Stimulated activated CD4-positive, alpha-beta T cell treated with anti-CD3 and anti-CD28 coated beads, Interleukin-2, amount 100 ng/mL, for 24 hours (primary cell): ENCODE measurements at regions not wholly inside any gene's neighbourhood (a gene's known extent, or its start where the extent isn't known, plus 50 kb on each side); places are given as distances from the start of the nearest gene placed in this dataset.

Source experiments
- DNase-seq, 2 donors: peaks; one replicate each; pipeline ENCODE4 v3.0.0-alpha.2; 2020

DNA sequence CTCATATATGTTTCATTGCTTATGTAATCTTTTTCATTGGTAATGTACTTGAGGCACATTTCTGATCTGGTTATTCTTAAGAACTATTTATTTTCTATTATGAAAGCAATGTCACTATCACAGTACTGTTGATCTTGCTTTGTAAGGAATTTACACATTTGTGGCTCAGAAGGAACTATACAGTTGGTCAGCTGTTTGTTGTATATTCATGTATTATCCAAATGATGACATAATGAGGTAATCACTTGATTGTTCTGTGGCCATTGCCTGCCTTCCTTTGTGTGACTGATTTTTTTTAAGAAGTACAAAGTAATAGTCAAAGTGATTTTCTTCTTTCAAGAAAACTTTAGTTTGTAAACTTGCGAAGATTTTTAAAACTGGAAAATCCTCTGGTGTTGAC is 399.9 kb downstream of the TMEM161B start:
- no peak for DNase-seq

DNA sequence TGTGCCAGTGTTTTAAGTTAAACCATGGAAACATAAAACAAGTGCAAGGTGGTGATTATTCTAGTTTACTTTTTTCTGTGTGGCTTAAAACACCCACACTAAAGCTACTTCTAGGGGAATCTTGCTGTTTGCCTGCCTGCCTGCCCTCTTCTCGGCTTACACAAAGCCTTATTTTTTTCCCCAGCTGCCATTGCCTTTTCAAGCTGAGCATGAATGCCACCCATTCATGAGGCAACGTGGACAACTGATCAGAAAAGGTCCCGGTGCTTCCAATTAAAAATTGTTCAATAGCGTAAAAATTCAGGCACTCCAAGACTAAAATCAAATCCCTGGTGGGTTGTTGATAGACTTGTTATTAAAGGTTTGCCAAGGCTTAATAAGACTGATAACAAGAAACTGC is 401.4 kb downstream of the TMEM161B start:
- no peak for DNase-seq

DNA sequence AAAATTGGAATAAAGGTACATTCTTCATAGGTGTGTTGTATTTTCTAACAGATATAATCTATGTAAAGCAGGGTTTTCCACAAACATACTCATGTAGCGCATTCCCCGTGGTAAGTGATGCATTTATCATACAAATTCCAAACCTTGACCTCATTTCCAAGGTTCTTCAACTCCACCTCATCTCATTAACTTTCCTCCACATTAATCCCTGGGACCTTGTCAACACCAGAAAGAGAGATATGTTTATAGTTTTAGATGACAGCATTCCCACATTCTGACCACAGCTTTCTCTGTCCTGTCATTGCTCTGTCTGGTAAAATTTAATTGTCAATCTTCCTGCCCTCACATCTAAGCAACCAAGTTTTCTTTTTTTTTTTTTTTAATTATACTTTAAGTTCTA is 415.1 kb downstream of the TMEM161B start:
- no peak for DNase-seq

DNA sequence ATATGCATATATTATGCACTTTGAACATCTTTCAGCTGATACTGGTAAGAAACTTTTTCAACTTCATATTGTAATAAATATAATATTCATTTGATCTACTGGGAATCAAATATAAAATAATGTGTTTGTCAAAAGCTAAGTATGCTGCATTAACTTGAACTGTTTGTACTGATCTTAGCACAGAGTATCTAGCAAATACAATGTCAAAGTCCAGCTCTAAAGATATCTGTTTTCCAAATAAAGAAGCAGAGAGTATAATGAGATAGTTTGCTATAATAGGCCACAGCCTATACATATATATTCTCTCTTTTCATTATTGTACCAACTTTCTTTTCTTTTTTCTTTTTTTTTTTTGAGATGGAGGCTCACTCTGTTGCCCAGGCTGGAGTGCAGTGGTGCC is 417.0 kb downstream of the TMEM161B start:
- no peak for DNase-seq

DNA sequence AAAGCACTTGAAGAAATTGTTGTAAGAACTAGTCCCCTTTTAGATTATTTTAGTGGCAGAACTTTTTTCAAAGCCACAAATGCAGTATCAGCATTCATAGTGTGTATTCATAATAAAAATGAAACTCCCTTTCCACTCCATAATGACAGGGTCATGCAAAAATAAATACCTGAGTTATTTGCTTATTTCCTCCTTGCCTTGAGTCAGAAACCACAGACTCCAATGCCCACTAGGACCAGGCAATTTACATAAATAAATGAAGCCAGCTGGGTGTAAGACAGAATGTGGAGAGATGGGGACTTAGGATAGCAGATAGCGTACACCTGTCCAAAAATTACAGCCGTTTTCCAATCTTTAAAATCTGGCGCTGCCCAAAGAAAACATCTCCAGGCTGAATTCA is 417.8 kb downstream of the TMEM161B start:
- no peak for DNase-seq

DNA sequence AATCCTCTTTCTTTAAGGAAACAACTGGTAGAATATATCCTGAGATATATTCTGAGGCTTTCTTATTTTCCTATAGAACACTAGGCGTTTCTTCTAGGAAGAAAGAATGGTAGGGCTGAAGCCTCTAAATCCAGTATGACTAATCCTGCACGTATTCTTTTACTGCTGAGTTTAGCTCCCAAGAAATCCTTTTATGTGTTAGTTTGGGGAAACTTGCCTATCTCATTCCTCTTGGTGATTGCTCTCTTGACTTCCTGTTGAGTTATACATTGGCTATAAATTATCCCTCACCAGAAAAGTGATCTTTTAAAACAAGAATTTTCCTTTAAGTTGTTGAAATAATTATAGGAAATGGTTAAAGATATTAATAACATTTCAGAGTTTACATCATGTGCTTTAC is 422.9 kb downstream of the TMEM161B start:
- DNase-seq: no peak

DNA sequence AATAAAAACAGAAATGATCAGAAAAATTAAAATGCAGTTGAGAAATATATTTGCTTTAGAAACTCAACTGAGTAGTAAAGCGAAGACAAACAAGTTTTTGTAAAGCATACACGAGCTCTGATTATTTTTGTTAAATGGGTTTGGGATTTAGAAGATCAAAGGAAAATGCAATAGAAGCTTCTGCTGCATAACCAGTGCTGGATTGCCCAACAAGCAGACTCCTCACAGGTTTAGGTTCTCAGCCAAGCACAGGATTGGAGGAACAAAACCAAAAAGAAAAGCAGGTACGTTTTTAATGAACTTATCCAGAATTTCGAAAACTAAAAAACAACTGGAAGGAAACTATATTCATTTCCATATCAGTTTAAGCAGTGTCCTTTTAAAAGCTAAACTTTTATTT is 423.8 kb downstream of the TMEM161B start:
- no peak for DNase-seq

DNA sequence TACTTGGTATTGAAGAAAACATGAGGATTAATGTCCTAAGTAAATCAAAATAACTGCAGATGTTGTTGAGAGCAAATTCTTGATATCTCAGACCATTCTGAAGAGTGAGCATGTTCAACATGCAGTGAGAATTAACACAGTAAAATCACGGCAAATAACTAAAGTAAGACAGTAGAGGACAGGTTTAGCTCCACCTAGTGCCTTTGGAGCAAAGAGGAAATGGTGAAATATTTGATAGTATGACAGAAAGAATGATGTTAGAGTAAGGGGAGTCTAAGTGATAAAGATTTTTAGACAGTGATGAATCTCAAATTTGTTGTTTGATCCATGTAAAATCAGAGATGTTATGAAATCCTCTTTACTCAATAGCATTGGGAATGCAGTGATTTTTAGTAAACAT is 424.2 kb downstream of the TMEM161B start:
- no peak for DNase-seq

DNA sequence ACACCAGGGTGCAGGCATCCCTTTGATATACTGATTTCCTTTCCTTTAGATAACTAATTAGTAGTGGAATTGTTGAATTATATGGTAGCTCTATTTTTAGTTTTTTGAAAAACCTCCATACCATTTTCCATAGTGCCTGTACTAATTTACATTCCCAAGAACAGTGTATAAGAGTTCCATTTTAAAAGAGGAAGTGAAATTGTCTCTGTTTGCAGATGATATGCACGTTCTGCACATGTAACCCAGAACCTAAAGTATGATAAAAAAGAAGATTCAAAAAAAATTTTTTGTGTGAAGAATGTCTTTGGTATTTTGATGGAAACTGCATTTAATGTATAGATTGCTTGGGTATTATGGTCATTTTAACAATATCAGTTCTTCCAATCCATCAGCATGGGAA is 424.0 kb upstream of the CCNH start:
- DNase-seq: no peak

DNA sequence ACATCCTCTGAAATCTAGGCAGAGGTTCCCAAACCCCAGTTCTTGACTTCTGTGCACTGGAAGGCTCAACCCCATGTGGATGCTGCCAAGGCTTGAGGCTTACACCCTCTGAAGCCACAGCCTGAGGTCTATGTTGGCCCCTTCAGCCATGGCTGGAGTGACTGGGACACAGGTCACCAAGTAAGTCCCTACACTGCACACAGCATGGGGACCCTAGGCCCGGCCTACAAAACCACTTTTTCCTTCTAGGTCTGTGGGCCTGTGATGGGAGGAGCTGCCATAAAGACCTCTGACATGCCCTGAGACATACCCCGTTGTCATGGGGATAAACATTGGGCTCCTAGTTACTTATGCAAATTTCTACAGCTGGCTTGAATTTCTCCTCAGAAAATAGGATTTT is 418.8 kb upstream of the CCNH start:
- DNase-seq: no peak

DNA sequence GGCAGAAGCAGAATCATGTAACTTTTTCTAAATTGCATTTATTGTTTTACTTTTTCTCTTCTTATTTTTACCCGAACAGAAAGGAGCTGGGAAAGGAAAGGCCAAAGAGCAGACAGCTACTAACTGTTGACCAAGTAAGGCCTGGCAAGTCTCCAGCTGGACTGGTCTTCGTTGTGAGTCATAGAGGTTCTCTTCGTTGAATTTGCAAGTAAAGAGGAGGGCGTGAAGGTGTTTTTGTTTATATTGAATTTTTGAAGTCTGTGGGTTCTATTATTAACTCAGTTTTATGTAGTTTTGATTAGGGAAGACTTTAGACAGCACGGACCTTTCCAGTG is 416.5 kb upstream of the CCNH start:
- DNase-seq: no peak

DNA sequence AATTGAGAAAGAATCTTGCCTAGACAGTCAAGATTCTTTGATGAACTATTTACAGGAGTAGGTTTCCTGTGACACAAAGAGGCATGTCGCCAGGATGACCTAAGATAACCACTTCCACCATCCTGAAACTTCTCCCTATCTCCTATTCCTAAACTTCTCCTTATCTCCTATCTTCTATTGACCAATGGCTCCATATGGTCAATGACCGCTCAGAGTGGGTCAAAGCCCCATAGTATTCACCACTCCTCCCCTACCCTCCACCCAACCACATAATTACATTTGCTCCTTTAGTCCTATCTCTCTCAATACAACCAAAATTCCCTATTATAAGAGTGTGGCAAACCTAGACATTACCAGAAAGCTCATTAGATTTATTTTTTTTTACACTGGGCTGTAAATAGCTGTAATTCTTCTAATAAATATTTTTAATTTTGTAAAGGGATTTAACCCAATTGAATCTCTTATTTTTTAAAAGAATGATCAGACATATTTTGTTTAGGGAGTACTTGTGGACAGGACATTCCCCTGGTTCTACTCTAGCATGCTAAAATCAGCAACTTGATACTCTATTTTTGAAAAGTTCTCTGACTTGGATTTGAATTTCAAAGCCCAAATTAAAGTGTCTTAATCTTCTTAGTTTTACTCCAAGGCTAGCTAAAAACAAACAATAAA is 416.0 kb upstream of the CCNH start:
- no peak for DNase-seq

DNA sequence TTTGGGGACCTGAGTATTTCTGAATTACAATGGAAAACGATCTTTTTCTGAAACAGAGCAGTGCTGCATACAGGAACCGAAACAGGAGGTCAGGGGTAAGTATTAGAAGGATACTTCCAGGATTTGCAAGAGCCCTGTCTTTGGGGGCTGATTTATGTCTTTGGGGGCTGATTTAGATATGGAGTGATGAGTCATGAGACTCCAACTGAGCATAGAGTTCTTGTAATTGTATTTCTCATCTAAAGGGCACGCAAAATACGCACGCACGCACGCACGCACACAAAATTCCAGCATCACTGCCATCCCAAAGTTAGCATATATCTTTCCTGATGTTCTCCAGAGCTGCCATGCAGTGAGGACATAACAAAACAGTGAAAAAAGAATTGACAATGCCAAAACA is 414.8 kb upstream of the CCNH start:
- DNase-seq: no peak

DNA sequence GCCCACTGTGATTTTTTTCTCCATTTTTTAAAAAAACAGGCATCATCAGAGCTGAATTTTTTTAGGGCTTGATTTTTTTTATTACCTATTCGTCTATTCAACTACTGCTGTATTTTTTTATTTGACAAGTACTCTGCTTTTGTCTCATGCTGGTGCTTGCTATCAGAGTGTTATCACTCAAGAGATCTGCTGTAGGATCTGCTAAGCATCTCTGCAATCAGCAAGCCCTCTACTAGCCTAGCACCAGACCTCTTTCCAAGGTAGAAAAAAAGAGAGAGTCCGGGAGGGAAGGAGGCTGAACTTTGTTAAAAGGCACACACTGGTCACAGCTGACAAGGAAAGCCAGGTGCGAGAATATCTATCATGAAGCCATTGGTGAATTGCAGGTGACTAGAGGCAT is 413.8 kb upstream of the CCNH start:
- DNase-seq: no peak

DNA sequence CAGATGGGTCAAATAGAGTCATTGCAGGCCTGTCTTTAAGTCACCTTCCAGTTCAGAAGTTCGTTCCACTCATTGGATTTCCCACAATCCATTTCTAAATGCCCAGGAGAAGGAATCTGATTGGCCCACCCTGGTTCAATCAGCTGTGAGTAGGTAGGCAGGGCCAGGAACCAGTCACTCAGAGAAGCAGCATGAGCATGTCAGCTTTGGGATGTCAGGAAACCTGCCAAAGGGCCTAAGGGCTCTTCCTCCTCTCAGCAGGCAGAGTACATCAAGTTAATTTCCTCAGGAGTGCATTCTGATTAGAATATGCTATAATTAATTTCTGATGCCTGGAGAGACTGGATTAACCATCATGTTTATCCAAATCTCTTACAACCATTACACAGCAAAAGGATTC is 412.9 kb upstream of the CCNH start:
- DNase-seq: no peak

DNA sequence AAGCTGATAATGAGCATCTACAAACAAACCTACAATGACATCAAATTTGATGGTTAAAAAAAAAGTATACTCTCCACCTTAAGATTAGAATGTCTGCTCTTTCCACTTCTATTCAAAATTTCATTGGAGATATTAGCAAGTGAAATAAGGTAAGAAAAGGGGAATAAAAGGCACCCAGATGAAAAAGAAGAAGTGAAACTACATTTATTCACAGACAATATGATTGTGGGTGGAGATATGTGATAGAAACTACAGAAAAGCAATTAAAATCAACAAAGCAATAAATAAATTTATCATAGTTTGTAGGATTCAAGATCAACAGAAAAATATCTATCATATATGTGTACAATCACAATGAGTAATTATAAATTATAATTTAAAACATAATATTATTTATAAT is 395.1 kb upstream of the CCNH start:
- DNase-seq: no peak

DNA sequence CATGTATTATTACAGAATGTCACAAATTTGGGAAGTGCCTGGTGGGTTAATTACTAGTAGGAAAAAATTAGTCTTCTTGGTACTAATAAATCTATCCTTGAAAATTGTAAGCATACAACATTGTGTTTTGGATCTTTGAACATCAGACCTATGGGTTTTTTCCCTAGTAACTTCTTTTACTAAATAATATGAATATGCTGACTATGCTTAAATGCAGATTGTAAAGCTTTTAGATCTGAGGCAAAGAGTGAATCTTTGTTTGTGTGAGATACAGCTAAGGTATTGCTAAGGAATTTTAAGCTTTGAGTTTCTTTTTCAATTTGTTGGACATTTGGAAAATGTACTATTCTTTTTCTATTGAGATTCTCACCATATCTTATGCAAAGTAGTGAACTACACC is 390.6 kb upstream of the CCNH start:
- no peak for DNase-seq

DNA sequence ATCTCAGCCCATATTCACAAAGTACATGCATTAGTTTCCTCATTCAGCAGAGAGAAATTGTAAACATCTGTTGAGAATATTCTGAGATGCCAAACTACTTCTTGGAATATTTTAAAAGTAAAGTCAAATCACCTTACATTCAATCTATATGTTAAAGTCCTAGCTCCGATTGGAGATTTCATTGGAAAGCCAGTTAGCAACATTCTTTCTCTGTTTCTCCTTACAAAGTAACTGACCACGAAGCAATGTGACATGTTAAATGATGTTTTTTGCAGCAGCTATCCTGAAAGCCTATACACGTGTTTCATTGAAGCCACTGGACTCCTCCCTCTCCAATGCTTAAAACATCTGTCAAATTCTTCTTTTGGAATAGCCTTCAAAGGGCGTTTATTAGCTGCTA is 379.1 kb upstream of the CCNH start:
- no peak for DNase-seq

DNA sequence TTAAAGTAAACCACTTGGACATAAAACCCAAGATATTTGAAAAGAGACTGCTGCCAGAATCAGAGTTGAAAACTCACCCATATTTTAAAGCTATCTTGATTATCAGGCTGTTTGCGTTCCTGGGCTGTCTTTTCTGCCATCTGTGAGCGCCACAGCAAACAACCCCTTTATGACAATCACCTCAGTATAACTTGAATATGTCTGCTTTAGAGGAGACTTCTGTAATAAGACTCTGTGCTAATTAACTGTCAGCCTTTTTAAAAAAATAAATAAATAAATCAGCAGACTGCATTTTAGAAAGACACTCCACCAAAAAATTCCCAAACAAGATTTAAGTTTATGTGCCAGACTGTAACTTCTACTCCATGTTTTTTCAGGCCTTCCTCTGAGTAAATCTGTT is 375.7 kb upstream of the CCNH start:
- DNase-seq: no peak

DNA sequence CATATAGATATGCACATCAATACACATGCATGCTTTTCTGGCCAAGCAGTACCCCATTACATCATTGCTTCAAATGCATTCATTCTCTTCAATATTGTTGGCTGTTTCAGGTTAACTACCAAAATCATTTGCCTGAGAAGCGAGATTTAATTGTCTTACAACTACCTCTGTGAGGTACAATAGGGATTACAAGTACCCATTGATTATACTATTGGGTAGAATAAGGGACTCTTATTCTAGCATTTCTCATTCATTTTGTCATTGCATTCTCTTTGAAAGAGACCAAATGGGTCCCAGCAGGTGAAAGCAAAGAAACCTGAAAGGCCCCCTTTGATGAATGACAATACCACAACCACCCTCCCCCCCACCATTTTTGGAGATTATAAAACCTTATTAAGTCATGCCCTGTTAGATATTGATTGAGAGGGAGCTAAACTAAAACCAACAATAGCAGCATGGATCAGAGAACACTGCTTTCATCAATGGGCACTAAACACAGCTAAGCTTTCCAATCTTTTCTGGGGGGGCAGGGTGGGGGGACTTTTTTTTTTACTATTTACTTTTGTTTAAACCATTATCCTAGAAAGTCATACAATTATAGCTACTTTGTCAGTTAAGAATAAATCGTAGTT is 375.0 kb upstream of the CCNH start:
- DNase-seq: no peak

DNA sequence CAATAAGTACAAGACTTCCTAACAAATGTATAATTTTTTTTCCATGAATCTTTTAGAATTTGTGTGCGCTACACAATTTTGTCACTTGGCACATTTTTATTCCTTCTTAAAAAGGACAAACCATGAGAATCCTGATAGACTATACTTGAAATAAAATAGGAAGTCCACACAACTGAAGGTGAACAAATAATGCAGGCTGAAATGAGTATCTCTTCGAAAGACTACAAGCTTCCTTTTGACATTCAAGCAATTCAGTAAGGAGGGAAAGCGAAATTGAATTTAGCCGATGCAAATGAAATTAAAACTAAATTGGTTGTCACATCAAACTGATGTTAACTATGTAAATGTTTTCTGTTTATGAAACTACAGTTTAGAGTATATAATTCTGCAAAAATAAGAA is 374.4 kb upstream of the CCNH start:
- no peak for DNase-seq

DNA sequence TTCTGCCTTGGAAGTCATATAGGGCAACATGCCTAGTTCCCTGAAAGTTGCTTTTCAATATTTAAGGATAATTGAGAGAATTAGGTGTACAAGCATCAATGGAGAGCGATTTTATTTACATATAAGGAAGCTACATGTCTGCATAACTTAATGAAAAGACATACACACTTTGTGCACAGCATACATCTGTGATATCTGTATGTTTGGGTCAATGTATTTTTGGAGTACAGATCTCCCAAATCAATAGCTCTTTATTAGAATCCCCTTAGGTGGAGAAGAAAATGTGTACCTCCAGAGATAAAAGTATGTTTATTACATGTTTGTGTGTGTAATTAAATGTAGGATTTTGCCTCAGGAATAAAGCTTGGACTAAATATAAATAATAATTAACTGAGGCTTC is 373.7 kb upstream of the CCNH start:
- DNase-seq: no peak

DNA sequence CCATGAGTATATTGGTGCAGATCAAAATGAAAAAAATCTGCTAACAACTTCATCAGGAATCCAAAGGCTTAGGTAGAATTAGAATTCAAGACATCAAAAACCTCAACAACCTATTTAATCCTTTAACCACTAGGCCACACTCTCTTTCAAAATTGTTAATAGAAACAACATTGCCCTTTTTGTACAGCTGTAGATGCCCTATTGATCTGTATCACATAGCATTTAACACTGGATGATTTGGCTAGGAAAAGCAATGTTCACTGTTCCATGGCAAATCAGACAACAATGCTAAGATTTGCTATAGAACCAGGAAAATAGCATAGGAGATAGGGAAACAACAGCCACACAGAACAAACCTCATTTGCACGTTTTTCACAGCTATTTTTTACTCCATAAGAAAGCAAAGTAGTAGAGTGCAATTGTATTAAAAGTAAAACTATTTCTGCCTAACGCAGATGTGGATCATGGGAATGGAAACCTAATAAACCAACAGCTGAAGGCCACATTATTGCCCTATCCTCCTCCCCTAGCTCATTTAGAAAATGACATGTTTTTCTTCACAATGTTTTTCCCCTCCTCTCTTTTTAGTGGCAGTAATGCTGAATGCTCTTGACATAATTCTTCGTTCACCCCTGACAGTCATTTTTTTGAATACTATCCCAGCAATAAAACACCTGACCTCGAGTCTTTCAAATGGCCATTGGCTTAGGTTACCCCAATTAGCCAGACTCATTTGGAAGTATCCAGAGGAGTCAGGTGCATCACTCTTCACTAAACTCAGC is 373.0 kb upstream of the CCNH start:
- DNase-seq: no peak

DNA sequence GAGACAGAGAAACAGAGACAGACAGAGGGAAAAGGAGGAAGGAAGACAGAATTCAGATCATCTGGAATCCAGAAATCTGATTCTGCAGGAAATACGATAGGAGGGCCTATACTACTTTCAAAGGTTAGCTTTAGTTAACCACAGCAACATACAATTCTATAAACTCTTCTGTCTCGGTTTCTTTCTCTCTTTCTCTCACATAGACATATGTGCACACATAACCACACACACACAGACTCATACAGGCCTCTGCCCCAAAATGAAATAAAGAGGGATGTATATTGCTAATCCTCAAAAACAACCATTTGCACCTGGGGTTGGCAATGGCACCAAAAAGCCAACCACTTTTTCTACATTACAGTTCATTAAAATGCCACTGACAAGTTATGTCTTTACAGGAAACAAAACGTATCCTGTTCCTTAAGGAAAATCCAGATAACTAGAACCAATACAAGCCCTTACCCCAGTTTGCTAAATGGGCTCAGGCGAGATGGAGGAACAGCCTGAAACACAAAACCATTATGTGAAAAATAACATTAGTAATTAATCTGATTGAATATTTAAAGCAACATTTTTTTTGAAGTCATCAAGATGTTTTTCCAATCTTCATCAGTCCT is 372.3 kb upstream of the CCNH start:
- no peak for DNase-seq
